GM18505 (cell line): ENCODE measurements at regions not wholly inside any gene's neighbourhood (a gene's known extent, or its start where the extent isn't known, plus 50 kb on each side); places are given as distances from the start of the nearest gene placed in this dataset.

ENCODE experiments used
- ATAC-seq: cut with Tn5 transposase; IDR thresholded peaks from one replicate; pipeline ENCODE4 v1.9.1; 2021; ENCODE audit not compliant: unreplicated experiment
- POLR2A ChIP-seq: IDR thresholded peaks from 4 replicates; pipeline ENCODE4 v1.6.1; 2011; ENCODE audit warnings: borderline replicate concordance; ENCODE audit not compliant: insufficient read depth, insufficient read length; ENCODE audit errors: extremely low read depth

DNA sequence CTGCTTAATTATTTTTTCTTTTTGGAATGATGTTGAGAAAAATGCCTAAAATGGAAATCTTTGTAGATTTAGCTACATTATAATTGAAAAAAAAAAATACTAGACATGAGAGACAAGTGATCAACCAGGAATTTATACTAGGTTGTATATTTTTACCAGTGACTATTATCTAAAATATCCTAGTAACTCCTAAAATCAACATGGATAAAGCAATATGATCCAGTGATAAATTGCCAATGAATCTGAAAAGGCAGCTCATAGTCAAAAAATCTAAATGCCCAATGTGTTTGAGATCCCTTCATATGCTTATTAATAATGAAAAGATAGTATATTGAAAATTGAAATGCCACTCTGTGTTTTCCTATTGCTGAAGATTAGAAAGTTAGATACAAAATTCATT is 778.2 kb downstream of the MTRR start:
- no peak for TF ChIP-seq POLR2A

DNA sequence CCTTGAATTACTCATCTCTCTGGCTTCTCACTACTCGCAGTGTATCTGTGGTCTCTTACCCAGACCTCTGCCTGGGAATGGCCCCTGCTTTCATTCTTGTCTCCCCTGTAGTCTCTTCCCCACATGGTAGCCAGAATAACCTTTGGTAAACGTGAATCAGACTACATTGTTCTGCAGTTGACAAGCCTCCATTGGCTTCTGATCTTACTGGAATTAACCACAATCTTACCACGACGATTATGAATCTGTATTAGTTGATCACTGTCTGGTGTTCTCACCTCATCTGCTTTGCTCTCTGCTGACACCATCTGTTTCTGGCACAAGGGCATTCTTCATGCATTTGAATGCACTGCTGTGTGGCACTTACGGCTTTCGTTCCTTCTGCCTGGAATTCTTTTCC is 781.2 kb downstream of the MTRR start:
- ATAC-seq: no peak
- TF ChIP-seq POLR2A: no peak

More for the DNA sequence above, 778.2 kb downstream of the MTRR start:
- ATAC-seq: no peak

DNA sequence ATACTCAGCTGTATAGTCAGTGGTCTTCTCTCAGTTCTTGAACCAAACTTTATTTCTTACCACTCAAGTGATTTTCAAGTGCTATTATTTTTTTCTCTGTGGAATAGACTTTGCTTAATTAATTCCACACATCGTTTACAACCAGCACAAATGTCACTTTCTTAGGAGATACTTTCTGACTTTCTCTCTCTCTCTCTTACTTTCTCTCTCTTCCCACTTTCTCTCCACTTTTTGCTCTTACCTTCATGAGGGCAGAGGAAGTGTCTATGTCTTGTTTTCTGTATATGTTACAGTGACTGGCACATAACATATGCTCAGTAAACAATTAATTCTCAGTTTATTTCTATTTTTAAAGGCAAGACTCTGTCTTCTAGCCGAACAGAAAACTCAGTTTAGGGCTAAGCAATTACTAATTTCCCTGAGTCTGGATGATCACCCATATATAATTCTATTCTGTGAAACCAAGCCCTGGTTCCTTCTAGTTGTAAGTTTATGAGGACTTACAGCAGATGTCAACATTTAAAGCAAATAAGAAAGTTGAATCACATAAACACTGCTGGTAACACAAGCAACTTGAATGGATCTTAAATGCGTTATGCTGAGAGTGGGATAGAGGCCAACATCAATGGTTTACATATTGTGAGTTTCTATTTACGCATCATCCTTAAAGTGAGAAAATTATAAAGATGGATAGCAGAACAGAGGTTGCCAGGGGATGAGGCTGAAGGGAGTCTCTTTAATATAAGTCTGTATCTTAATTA is 791.4 kb downstream of the MTRR start:
- no peak for ATAC-seq
- TF ChIP-seq POLR2A: no peak

DNA sequence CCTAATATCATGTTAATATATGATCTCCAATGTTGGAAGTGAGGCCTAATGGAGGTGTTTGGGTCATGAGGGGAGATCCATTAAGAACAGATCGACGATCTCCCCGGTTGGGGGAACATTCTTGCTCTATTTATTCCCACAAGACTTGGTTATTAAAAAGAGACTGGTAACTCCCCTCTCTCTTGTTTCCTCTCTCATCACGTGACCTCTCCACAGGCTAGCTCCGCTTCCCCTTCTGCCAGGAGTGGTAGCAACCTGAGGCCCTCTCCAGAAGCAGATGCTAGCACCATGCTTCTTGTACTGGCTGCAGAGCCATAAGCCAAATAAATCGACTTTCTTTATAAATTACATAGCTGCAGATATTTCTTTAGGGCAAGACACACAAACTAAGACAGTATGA is 794.4 kb downstream of the MTRR start:
- no peak for TF ChIP-seq POLR2A
- ATAC-seq: no peak

GRCh38 chr5:8675182-8675581 is 806.2 kb downstream of the MTRR start:
- no peak for ATAC-seq
- TF ChIP-seq POLR2A: no peak

DNA sequence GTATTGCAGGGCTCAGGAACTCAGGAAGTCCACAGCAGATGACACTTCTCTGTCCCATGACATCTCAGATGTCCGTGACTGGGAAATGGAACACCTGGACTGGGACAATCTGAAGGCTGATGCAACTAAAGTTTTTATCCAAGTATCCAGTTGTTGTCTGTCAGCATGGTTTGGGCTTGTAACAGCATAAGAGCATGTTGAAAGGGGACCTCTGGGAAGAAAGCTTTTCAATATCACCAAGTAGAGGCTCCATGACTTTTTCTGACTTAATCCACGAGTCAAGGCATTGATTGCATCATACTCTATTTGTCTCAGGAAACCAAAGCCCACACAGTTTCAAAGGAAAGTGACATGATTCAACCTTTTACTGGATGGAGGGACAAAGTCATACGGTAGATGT is 807.7 kb downstream of the MTRR start:
- TF ChIP-seq POLR2A: no peak
- ATAC-seq: no peak

DNA sequence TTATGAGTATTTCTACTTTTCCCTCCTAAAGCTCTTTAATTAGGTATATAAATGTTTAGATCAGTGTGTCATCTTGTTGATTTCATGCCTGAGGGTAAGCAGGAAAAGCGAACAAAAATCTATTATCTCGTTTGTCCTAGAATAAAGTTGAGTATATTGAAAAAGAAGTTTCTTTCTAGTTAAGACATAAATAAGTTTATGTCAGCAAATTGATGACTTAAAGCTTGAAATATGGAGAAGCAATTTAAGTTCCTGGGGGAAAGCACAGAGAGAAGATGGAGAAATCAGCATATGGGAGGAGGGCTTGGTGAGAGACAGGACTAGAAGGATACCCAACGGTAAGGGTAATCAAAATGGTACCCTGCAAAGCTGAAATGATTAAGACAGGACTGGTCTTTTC is 813.4 kb downstream of the MTRR start:
- no peak for ATAC-seq
- no peak for TF ChIP-seq POLR2A

- ATAC-seq: no peak
- no peak for TF ChIP-seq POLR2A
These were observed 814.5 kb downstream of the MTRR start for GRCh38 chr5:8683496-8683895.

DNA sequence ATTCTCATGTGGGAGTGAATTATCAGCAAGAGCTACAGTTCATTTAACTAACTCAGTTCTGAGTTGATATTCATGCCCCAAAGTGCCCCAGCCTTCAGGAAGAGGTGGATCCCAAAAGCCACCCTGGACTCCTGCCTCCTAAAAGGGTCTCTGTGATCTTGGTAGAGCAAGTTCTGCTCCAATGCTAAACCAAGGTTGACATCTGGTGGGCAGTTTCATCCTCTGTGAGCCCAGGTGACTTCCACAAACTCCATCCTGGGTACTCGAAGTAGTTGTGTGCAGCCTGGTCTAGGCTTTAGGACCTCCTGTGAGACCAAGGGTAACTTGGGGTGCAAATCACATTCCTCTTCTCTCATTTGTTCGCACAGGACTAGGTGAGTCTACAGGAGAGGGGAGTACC is 816.8 kb downstream of the MTRR start:
- ATAC-seq: no peak
- no peak for TF ChIP-seq POLR2A

- TF ChIP-seq POLR2A: no peak
- ATAC-seq: no peak
These were observed 817.8 kb downstream of the MTRR start for GRCh38 chr5:8686707-8687106.

DNA sequence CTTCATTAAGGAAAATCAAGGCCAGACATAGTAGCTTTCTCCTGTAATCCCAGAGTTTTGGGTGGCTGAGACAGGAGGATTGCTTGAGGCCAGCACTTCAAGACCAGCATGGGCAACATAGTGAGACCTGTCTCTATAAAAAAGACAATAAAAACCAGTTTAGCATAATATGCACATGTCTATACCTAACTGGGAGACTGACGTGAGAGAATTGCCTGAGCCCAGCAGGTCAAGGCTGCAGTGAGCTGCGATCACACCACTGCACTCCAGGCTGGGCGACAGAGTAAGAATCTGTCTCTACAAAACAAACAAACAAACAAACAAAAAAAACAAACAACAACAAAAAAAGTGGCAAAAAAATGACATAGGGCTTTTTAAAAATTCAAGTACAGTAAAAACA is 820.8 kb downstream of the MTRR start:
- no peak for ATAC-seq
- TF ChIP-seq POLR2A: no peak

DNA sequence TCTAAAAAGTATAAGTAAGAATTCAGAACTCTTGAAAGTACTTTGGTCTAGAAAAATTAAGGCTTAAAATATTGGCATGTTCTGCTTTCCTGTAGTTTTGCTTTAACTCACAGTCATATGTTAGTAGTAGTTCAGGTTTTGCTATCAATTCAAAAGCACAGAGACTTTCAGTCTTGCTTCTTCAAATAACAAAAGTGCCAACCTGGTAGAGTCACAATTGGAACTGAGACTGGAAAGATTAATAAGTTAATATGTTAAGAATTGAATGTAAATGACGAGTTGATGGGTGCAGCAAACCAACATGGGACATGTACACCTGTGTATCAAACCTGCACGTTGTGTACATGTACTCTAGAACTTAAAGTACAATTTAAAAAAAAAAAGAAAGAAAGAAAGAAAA is 822.3 kb downstream of the MTRR start:
- no peak for ATAC-seq
- no peak for TF ChIP-seq POLR2A

- no peak for TF ChIP-seq POLR2A
- no peak for ATAC-seq
These were observed 824.4 kb downstream of the MTRR start for GRCh38 chr5:8693341-8693844.

DNA sequence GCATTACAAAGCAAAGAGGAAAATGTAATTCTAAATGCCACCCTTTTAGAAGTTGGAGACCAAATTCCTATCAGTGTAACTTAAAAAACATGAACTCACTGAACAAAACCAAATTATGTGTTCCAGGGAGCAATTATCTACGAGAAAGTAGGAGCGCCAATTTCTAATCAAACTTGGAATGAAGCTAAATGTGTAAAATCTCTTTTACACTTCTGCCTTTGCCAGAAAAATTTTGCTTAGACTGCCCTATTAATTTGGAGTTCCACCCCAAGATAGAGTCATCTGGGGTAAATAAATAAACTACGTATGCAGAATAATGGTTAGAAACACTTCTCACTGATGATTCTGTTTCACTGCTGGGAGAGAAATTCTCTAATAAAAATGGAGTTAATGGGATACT is 825.6 kb downstream of the MTRR start:
- no peak for ATAC-seq
- TF ChIP-seq POLR2A: no peak
